Activated naive CD4-positive, alpha-beta T cell treated with anti-CD3 and anti-CD28 coated beads, Interleukin-2, amount 50 U/mL, for 72 hours (primary cell): ENCODE measurements at regions not wholly inside any gene's neighbourhood (a gene's known extent, or its start where the extent isn't known, plus 50 kb on each side); places are given as distances from the start of the nearest gene placed in this dataset.

Source experiments
- ATAC-seq, 2 donors: fragments of 150-1000 bp; cut with Tn5 transposase; 2 replicates each; pipeline ENCODE4 v1.10.0; 2021; ENCODE audit warnings: mild to moderate bottlenecking in 2 of 2, moderate library complexity in 2 of 2
- DNase-seq, 2 donors: peaks; one replicate each; pipeline ENCODE4 v3.0.0; 2021 to 2022; ENCODE audit warnings: low spot score in 2 of 2
- H3K27ac Mint-ChIP-seq, 2 donors: one replicate each; pipeline ENCODE4 v1.8.0; 2022; ENCODE audit warnings: mild to moderate bottlenecking in 2 of 2, mixed read lengths in 2 of 2
- H3K36me3 Mint-ChIP-seq, 2 donors: one replicate each; pipeline ENCODE4 v1.8.0; 2022; ENCODE audit warnings: mixed read lengths in 2 of 2
- H3K9me3 Mint-ChIP-seq, 2 donors: one replicate each; pipeline ENCODE4 v1.8.0; 2022; ENCODE audit warnings: mixed read lengths in 2 of 2

- Mint-ChIP-seq H3K36me3 (no peaks in the 10 kb centered on the region), H3K27ac (no peak overlapping the region), H3K9me3 (no peaks in the 10 kb centered on the region)
- ATAC-seq = no peak
- DNase-seq = no peak
These were observed 540.6 kb downstream of the QKI start for GRCh38 chr6:163955096-163955495.

GRCh38 chr6:163954088-163954775 lies 539.7 kb downstream of the QKI start:
- DNase-seq (no peak), ATAC-seq (no peak)
- Mint-ChIP-seq H3K9me3 (no peaks in the 10 kb centered on the region), H3K27ac (no peak overlapping the region), H3K36me3 (no peaks in the 10 kb centered on the region)

DNA sequence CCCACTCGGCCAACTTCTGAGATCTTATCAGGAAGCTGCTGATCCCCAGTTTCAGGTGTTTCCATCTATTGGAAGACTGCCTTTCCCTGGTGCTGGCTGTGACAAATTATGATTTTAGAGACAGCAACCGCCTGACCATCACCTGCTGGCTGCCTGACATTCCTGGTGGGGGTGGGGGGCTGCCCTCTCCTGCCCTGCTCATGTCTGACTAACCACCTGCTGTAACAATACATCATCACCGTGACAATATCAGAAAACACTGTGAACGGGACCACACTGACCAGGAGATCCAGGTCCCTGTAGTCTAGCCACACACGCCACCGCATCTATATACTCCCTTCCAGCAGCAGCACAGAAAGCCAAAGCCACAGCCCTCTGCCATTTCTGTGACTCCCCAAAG lies 537.5 kb downstream of the QKI start:
- no peak for ATAC-seq
- no peak for DNase-seq
- Mint-ChIP-seq H3K9me3 (no peaks in the 10 kb centered on the region), H3K36me3 (no peaks in the 10 kb centered on the region), H3K27ac (no peak overlapping the region)

- H3K9me3 Mint-ChIP-seq = no peaks in the 10 kb centered on the region
- ATAC-seq = no peak
These were observed 536.8 kb downstream of the QKI start for GRCh38 chr6:163951326-163951725.

DNA sequence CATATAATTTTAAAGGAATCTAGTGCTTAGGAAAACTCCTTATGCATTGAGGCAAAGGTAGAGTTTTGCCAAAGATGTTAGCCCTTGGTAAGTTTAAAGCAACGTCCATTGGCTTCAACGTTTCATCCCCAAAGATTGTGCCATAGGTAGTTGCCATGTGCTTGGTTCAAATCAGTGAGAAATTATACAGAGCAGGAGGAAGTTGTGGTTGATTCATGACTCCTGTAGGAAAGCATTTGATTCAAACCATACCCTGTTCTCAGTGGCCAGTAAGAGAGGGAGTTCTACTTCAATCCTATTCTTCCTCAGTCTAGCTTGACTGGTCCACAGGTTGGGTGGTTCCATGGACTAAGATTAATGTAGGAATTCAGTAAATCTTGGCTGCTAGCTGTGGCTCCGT lies 535.6 kb downstream of the QKI start:
- Mint-ChIP-seq H3K9me3 (no peaks in the 10 kb centered on the region), H3K36me3 (no peaks in the 10 kb centered on the region), H3K27ac (no peak overlapping the region)
- DNase-seq = no peak
- ATAC-seq = no peak

More at GRCh38 chr6:163951326-163951725, 536.8 kb downstream of the QKI start:
- no peaks in the 10 kb centered on the region for H3K36me3 Mint-ChIP-seq
- H3K27ac Mint-ChIP-seq = no peak overlapping the region
- DNase-seq = no peak

- Mint-ChIP-seq H3K9me3 (no peaks in the 10 kb centered on the region), H3K27ac (no peak overlapping the region)
These were observed 534.9 kb downstream of the QKI start for GRCh38 chr6:163949431-163949830.

GRCh38 chr6:163948250-163948649 lies 533.7 kb downstream of the QKI start:
- ATAC-seq = no peak
- Mint-ChIP-seq H3K27ac (no peak overlapping the region), H3K36me3 (no peaks in the 10 kb centered on the region), H3K9me3 (no peaks in the 10 kb centered on the region)
- no peak for DNase-seq

More at GRCh38 chr6:163949431-163949830, 534.9 kb downstream of the QKI start:
- no peaks in the 10 kb centered on the region for H3K36me3 Mint-ChIP-seq
- DNase-seq = no peak
- ATAC-seq = no peak

GRCh38 chr6:163947276-163947675 lies 532.8 kb downstream of the QKI start:
- Mint-ChIP-seq H3K27ac (no peak overlapping the region), H3K9me3 (no peaks in the 10 kb centered on the region), H3K36me3 (no peaks in the 10 kb centered on the region)
- DNase-seq (no peak), ATAC-seq (no peak)

DNA sequence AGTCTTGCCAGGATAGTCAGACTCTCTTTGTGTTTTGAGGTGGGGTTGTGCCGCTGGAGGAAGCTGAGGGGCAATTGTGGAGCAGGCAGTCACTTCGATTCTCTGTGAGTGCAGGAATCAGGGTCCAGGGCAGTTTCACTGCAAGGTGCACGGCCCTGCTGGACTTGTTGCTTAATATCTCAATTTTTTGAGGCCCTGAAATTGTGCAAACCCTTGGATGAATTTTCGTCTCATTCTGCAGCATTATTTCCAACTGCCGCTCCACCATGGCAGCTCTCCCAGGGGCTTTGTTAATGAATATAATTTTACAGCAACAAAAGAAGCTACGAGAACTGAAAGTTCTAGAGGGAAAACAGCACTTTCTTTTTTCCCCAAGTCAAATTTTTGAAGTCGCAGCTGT lies 531.9 kb downstream of the QKI start:
- Mint-ChIP-seq H3K36me3 (no peaks in the 10 kb centered on the region), H3K27ac (no peak overlapping the region), H3K9me3 (no peaks in the 10 kb centered on the region)
- no peak for ATAC-seq
- no peak for DNase-seq

- no peaks in the 10 kb centered on the region for H3K9me3 Mint-ChIP-seq
- no peak overlapping the region for H3K27ac Mint-ChIP-seq
- H3K36me3 Mint-ChIP-seq = no peaks in the 10 kb centered on the region
- no peak for ATAC-seq
- no peak for DNase-seq
These were observed 531.3 kb downstream of the QKI start for GRCh38 chr6:163945808-163946207.

GRCh38 chr6:163944897-163945296 lies 530.4 kb downstream of the QKI start:
- H3K9me3 Mint-ChIP-seq = peaks cover 4 to 5% of the 10 kb centered on the region in 2 donors
- no peak for DNase-seq
- peaks cover 0 to 6% of the 10 kb centered on the region in 2 donors for H3K36me3 Mint-ChIP-seq
- no peak overlapping the region for H3K27ac Mint-ChIP-seq
- no peak for ATAC-seq

DNA sequence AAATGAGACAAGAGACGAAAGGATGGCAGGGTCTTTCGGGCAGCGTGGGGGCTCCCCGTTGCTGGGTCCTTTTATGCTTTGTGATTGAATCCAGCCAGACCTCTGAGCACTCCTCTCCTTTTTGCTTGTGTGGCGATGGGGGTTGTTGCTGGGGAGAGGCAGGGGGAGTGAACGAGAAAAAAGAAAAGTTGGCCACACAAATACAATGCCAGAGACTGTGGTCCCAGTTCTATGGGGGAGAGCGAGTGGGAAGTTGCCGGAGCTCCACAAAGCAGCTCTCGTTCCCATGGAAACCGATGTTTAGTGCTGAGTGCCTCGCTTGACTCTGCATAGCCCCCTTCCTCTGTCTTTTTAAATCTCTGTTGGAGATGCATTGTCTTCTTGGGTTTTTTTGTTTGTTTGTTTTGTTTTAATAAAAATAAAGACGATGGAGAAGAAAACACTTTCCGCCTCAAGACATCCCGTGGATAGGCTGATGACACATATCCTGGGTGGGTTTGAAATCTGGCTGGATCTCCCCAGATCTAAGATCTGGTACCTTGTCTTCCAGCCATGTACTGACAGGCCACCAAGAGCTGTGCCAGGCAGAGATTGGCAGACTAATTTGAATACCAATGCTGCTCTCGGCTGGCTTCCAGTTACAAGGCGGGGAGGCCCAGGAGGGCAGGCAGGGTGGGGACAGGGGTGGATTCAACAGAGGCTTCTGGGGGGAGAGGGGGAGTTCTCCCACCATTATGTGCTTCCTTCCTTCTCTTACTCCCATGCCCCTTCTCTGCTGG lies 529.3 kb downstream of the QKI start:
- Mint-ChIP-seq H3K36me3 (peaks cover 0 to 7% of the 10 kb centered on the region in 2 donors), H3K27ac (no peak overlapping the region), H3K9me3 (peaks cover 4 to 5% of the 10 kb centered on the region in 2 donors)
- no peak for DNase-seq
- ATAC-seq = no peak

- Mint-ChIP-seq H3K27ac (no peak overlapping the region), H3K36me3 (peaks cover 0 to 7% of the 10 kb centered on the region in 2 donors), H3K9me3 (peaks cover 4 to 5% of the 10 kb centered on the region in 2 donors)
- DNase-seq = no peak
- ATAC-seq = no peak
These were observed 528.3 kb downstream of the QKI start for GRCh38 chr6:163942790-163943189.

- no peak for DNase-seq
- Mint-ChIP-seq H3K9me3 (peaks cover 4 to 5% of the 10 kb centered on the region in 2 donors), H3K27ac (no peak overlapping the region), H3K36me3 (peaks cover 0 to 7% of the 10 kb centered on the region in 2 donors)
- no peak for ATAC-seq
These were observed 527.1 kb downstream of the QKI start for GRCh38 chr6:163941624-163941976.

DNA sequence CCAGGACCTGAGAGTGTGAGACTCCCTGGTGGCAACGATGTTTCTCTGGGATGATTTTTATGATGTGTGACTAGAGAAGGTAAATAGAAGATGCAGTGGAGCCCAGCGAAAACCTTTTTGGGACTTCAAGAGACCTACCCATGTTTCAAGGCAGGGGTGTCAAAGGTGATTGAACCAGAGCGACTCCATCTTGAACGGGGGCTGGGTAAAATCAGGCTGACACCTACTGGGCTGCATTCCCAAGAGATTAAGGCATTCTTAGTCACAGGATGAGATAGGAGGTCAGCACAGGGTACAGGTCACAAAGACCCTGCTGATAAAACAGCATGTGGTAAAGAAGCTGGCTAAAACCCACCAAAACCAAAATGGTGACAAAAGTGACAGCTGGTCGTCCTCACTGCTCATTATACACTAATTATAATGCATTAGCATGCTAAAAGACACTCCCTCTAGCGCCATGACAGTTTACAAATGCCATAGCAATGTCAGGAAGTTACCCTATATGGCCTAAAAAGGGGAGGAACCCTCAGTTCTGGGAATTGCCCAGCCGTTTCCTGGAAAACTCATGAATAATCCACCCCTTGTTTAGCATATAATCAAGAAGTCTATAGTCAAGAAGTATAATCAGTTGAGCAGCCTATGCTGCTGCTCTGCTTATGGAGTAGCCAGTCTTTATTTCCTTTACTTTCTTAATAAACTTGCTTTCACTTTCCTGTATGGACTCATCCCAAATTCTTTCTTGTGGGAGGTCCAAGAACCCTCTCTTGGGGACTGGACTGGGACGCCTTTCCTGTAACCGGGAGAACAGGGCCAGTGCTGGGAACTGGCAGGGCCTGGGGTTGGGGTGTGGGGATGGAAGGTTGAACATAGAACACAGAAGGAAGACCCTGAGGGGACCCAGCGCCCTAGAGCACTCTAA lies 526.4 kb downstream of the QKI start:
- H3K36me3 Mint-ChIP-seq = peaks cover 0 to 7% of the 10 kb centered on the region in 2 donors
- ATAC-seq = no peak
- peaks cover 4 to 5% of the 10 kb centered on the region in 2 donors for H3K9me3 Mint-ChIP-seq
- H3K27ac Mint-ChIP-seq = no peak overlapping the region
- no peak for DNase-seq

DNA sequence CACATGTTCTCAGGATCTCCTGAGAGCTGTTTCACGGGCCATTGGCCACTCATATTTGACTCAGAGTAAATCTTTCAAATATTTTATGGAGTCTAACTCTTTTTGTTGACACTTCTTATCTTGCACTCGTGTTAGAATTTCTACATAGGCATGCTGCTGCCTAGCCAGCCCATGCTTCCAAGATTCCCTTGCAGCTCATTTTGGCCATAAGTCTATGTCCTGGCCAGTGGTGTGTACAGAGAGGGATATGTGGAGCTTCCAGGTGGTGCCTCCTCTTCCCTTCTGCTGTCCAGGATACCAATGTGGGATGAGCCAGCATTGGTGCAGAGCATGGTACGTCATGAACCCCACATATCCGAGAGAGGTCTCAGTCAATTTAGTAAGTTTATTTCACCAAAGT lies 522.6 kb downstream of the QKI start:
- Mint-ChIP-seq H3K27ac (no peak overlapping the region), H3K36me3 (peaks cover 0 to 7% of the 10 kb centered on the region in 2 donors)
- no peak for ATAC-seq

More for the DNA sequence above, 522.6 kb downstream of the QKI start:
- DNase-seq = no peak
- H3K9me3 Mint-ChIP-seq = peaks cover 4 to 5% of the 10 kb centered on the region in 2 donors
